GM21576 (cell line): ENCODE measurements at regions not wholly inside any gene's neighbourhood (a gene's known extent, or its start where the extent isn't known, plus 50 kb on each side); places are given as distances from the start of the nearest gene placed in this dataset.

Source experiments
- ATAC-seq: cut with Tn5 transposase; IDR thresholded peaks from one replicate; pipeline ENCODE4 v1.9.1; 2021; ENCODE audit warnings: mild to moderate bottlenecking, moderate library complexity; ENCODE audit not compliant: unreplicated experiment

GRCh38 chr4:132818091-132818490, 331.0 kb upstream of the PCDH10 start:
- no peak for ATAC-seq

DNA sequence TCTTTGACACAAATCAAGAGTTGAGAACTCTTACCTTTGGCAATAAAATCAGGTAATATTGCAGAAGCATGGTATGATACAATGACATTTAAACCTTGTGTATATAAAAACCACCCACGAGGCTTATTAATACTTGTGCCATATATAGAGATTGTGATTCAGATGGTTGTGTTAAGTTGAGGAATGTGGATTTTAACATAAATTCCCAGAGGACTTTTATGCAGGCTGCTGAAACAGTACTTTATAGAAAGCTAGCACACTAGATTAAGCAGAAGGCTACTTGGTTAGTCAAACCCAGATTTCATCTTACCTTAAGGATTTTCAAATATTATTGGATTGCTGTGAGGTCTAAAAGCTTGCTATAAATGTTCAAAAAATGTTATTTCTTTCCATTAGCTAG, 325.7 kb upstream of the PCDH10 start:
- no peak for ATAC-seq

GRCh38 chr4:132824761-132825160, 324.3 kb upstream of the PCDH10 start:
- ATAC-seq, result no peak

GRCh38 chr4:132827522-132827921, 321.6 kb upstream of the PCDH10 start:
- ATAC-seq, result peak; percentile 50

- ATAC-seq, result no peak
Measured at GRCh38 chr4:132838244-132838643, 310.9 kb upstream of the PCDH10 start.

- no peak for ATAC-seq
Measured at GRCh38 chr4:132839070-132839469, 310.0 kb upstream of the PCDH10 start.

DNA sequence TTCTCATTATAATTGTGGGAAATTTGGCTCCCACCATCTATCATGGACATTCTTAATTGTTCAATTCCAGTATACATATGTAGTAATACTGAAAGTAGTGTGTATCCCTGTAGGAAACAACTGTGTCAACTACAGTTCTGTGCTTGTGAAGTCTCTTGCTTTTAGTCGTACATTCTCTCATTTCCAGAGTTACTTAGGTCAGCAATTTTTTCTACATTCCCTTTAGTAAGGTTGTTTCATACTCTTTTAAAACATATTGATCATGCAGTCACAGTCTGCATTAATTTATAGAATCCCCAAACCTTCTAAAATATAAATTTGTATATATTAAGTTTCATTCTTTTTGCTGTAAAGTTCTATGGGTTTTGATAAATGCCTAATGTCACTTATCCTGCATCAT, 289.2 kb upstream of the PCDH10 start:
- no peak for ATAC-seq

GRCh38 chr4:132860976-132861375, 288.1 kb upstream of the PCDH10 start:
- ATAC-seq, result no peak

DNA sequence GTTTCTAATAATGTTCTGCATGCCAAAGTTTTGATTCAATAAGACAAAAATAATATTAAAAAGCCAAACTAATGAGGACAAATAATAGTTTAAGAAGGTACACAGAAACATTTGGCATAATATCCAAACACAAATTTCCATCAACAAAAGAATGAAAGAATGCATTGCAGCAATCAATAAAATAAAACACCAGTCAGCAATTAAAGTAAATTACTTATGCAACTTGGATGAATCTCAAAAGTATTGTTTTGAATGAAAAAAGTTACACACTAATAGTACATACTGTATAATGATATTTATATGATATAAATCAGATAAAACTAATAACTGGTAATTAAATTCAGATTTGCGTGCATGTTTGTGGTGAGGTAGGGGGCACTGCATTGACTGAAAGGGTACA, 285.5 kb upstream of the PCDH10 start:
- ATAC-seq, result no peak

DNA sequence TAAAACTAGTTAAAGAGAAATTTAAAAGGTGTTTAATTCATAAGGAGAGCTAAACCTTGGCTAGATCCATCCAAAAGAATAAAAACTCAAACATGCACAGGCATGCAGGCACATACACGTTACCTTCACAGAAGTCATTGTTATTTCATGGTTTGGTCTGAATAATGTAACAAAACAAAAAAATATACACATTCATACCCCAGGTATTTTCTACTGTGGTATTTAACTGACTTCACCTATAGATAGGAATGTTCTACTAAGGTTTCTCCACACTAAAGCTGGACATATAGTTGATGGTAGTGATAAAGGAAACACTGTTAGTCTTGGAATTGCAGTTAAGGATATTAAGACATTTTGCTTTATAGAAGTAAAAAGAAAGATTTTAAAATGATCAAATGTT, 283.6 kb upstream of the PCDH10 start:
- ATAC-seq, result no peak

GRCh38 chr4:132865922-132866321, 283.2 kb upstream of the PCDH10 start:
- ATAC-seq, result no peak

- ATAC-seq, result no peak
Measured at GRCh38 chr4:132866616-132867015, 282.5 kb upstream of the PCDH10 start.

GRCh38 chr4:132893787-132894186, 255.3 kb upstream of the PCDH10 start:
- ATAC-seq, result no peak

DNA sequence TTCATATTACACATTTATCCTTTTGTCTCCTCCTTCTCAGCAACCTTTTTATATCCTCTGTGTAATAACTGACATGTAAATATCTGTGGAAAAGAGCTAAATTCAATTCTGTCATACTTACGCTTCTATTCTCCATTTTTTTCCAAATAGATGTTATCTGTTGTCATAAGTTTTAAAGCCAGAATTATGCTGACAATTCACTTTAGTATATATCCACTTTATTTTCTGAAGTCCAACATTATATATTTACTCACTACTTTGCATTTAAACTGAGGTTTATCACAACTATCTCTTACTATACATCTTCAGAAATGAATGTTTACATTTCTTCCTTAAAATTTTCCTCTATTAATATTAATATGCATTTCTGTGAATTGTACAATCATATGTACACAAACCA, 247.9 kb upstream of the PCDH10 start:
- ATAC-seq, result no peak

DNA sequence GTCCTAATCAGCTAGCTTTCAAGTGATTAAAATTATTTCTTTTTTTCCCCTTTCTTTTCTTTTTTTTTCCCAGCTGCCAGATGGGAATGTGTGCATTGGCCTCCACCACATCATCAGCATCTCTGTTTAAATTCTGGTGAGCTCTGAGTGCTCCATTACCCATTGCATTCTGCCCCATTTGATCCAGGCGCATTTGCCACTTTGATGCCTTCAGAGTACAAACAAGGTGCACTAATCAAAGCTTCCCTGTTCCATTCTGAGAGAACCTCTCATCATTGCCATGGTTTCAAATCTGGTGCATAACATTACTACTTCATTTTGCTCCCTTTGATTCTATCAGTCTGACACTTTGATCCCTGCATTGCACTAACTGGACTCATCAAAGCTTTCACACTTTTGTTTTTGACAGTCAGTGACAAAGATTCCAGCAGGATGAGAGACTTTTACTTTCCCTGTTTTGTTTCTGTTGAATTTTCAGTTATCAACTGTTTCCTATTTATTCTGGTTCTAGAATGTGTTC, 238.8 kb upstream of the PCDH10 start:
- no peak for ATAC-seq

- ATAC-seq, result no peak
Measured at GRCh38 chr4:132918096-132918495, 231.0 kb upstream of the PCDH10 start.

DNA sequence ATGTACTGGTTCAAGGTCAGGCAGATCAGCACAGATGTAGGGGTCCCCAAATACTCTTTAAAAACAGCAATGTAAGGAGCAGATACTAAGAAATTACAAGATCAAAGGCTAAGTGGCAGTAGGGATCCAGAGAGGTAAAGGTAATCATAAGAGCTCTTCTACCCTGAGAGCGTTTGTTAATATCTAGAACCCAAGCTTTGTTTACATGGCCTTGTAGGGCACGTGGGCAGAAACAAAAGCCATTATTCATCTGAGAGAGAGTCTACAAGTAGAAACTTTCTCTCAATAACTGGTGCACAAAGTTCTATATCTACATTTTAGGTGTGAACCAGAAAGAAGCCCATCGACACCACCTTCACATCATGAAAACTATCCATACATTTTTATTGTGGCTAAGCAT, 225.6 kb upstream of the PCDH10 start:
- no peak for ATAC-seq

DNA sequence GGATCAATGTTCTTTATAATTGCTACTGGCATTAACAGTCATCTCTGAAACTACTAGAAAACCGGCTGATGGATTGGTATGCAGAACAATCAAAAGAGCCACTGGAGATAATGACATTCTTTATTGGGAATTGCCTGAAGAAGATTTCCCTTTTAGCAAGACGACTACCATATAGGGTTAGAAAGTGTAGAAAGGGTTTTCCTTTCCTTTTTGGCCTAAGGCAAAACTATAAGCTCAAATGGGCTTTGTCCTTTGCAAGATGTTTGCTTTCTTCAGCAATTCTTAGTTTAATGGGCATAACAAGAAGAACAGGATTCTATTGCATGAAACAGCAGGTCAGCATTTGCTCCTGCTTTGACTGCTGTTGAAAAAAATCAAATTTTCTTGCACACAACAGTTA, 214.2 kb upstream of the PCDH10 start:
- no peak for ATAC-seq

DNA sequence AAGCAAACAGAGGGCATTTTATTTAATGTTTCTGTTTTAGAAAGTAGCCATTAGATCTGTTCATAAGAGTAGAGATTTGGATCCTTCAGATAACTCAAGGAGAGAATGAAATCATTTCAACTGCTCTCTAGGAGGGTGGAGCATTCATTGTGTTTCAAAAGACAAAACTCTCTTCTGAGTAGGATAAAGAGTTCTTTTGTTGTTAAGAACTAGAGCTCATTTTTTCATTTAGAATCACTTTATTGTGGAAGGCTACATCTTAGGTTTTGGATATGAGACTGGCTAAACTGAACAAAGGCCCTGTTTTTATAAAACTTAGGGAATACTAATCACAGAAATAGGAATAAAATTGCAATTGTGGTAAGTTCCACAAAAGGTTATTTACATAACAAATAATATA, 193.9 kb upstream of the PCDH10 start:
- ATAC-seq, result no peak

GRCh38 chr4:132956962-132957361, 192.1 kb upstream of the PCDH10 start:
- ATAC-seq, result no peak

DNA sequence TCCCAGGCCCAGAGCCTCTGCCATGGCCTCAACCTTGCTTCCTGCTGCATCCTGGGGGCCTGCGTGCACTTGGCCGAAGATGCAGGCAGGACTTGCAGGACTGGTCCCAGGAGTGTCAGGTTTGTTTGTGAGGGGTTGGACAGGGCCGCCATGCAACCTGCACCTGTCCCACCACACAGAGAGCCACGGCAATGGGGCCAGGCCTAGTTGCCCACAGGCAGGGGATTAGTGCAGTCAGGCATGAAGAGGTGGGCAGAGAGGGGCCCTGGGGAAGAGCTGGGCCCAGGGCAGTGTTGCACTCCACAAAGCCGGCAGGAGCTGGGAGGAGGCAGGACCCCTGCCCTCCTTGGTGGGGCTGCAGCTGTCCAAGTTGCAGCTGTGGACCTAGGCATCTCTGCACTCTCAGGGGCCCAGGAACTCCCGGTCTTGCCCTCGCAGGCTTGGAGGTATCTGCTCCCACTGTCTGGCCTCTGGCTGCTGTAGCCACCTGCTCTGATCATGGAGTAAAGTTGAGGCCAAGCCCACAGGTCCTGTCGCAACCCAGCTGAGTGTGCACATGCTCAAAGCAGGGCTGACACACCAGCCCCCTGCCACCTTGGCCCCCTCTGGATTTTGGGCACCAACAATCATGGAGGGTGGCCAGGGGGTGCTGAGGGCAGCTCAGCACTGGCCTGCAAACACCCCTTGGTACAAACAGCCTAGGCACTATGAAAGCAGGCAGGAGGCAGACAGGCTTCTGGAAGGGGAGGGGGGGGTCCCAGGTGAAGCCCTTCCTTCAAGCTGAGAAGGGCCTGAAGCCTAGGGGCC, 190.4 kb upstream of the PCDH10 start:
- no peak for ATAC-seq

DNA sequence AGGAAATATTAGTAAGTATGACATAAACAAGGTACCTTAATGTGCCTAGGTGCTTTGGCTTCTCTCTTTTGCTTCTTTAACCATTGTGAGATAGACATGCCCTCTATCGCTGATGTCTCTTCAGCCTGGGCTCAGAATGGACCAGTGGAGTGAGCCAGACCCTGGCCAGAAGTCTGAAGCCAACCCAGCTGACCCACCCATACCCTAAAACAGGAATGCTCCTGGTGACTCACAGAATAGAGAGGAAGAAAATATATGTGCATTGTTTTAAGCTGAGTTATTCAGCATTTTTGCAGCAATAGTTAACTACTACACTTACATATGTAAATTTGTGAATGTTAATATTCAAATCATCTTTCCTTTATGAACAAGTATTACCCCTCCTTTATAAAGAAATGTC, 167.5 kb upstream of the PCDH10 start:
- no peak for ATAC-seq

DNA sequence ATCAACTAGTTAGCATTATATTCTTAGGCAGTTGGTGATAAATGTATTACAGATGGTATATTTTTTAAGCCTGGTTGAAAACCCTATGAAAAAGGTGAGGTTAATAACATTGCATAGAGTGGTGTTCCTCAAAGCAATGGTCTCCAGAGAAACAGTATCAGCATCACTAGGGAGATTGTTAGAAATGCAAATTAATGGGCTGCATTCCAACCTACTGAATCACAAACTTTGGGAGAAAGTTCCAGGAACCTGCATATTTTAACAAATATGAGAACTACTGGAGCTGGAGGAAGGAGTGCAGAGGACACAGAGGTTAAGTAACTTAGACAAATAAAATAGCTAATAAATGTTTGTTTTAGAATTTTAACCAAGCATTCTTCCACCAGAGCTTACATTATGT, 166.9 kb upstream of the PCDH10 start:
- no peak for ATAC-seq
